ENCODE measurements at regions not wholly inside any gene's neighbourhood (a gene's known extent, or its start where the extent isn't known, plus 50 kb on each side); places are given as distances from the start of the nearest gene placed in this dataset.

GRCh38 chr12:28601570-28602058 is 411.4 kb downstream of the CCDC91 start:
- DNase-seq (ENCODE audit: extremely low spot score) = no peak
- POLR2A ChIA-PET = no interaction called here
- CTCF ChIA-PET = no interaction called here
- TF ChIP-seq FOXK2 (IDR thresholded peaks at IDR 0.05) (no peak), SP1 (IDR thresholded peaks at IDR 0.05) (no peak), L3MBTL2 (conservative IDR thresholded peaks at IDR 0.05) (no peak), FOXM1 (IDR thresholded peaks at IDR 0.05; ENCODE audit: borderline replicate concordance) (no peak), HDGF (IDR thresholded peaks at IDR 0.05; ENCODE audit: borderline replicate concordance) (no peak), FOXA1 (IDR thresholded peaks at IDR 0.05) (no peak), LEF1 (IDR thresholded peaks at IDR 0.05; ENCODE audit: borderline replicate concordance) (no peak), BHLHE40 (IDR thresholded peaks at IDR 0.05; ENCODE audit: borderline replicate concordance) (no peak), ARNT (IDR thresholded peaks at IDR 0.05) (no peak), PKNOX1 (IDR thresholded peaks at IDR 0.05) (no peak), NFRKB (IDR thresholded peaks at IDR 0.05) (no peak), SUZ12 (IDR thresholded peaks at IDR 0.05) (no peak), ZNF384 (IDR thresholded peaks at IDR 0.05) (no peak), CTBP1 (IDR thresholded peaks at IDR 0.05; ENCODE audit: borderline replicate concordance) (no peak), ELF4 (IDR thresholded peaks at IDR 0.05) (no peak), TARDBP (IDR thresholded peaks at IDR 0.05) (no peak)

GRCh38 chr12:28602786-28603185 is 412.5 kb downstream of the CCDC91 start:
- CTCF ChIA-PET = no interaction called here

GRCh38 chr12:28603239-28603638 is 413.0 kb downstream of the CCDC91 start:
- POLR2A ChIA-PET = no interaction called here
- no peak for DNase-seq (ENCODE audit: extremely low spot score)
- CTCF ChIA-PET = no interaction called here

More at GRCh38 chr12:28602786-28603185, 412.5 kb downstream of the CCDC91 start:
- TF ChIP-seq CTBP1 (IDR thresholded peaks at IDR 0.05; ENCODE audit: borderline replicate concordance) (no peak), PKNOX1 (IDR thresholded peaks at IDR 0.05) (no peak), ELF4 (IDR thresholded peaks at IDR 0.05) (no peak)
- DNase-seq (ENCODE audit: extremely low spot score) = no peak
- POLR2A ChIA-PET = no interaction called here

GRCh38 chr12:28603801-28604200 is 413.5 kb downstream of the CCDC91 start:
- CTCF ChIA-PET = interaction anchor here (0.6 kb wide), 1 partner anchor 448 kb away, joined by 3 read pairs; no protein-coding TSS in a partner anchor
- POLR2A ChIA-PET = no interaction called here
- no peak for TF ChIP-seq HDGF (IDR thresholded peaks at IDR 0.05; ENCODE audit: borderline replicate concordance)
- no peak for TF ChIP-seq LEF1 (IDR thresholded peaks at IDR 0.05; ENCODE audit: borderline replicate concordance)
- no peak for TF ChIP-seq ZNF384 (IDR thresholded peaks at IDR 0.05)
- TF ChIP-seq BHLHE40 (IDR thresholded peaks at IDR 0.05; ENCODE audit: borderline replicate concordance) = no peak
- no peak for TF ChIP-seq NFRKB (IDR thresholded peaks at IDR 0.05)
- no peak for TF ChIP-seq FOXA1 (IDR thresholded peaks at IDR 0.05)
- TF ChIP-seq SP1 (IDR thresholded peaks at IDR 0.05) = no peak
- TF ChIP-seq ARNT (IDR thresholded peaks at IDR 0.05) = no peak
- no peak for TF ChIP-seq ELF4 (IDR thresholded peaks at IDR 0.05)
- no peak for TF ChIP-seq L3MBTL2 (conservative IDR thresholded peaks at IDR 0.05)
- no peak for TF ChIP-seq SUZ12 (IDR thresholded peaks at IDR 0.05)
- TF ChIP-seq CTBP1 (IDR thresholded peaks at IDR 0.05; ENCODE audit: borderline replicate concordance) = no peak
- TF ChIP-seq TARDBP (IDR thresholded peaks at IDR 0.05) = no peak
- DNase-seq (ENCODE audit: extremely low spot score) = no peak

More at GRCh38 chr12:28603239-28603638, 413.0 kb downstream of the CCDC91 start:
- TF ChIP-seq BHLHE40 (IDR thresholded peaks at IDR 0.05; ENCODE audit: borderline replicate concordance) (no peak), TARDBP (IDR thresholded peaks at IDR 0.05) (no peak), FOXK2 (IDR thresholded peaks at IDR 0.05) (no peak), LEF1 (IDR thresholded peaks at IDR 0.05; ENCODE audit: borderline replicate concordance) (no peak), L3MBTL2 (conservative IDR thresholded peaks at IDR 0.05) (no peak), FOXA1 (IDR thresholded peaks at IDR 0.05) (no peak), ARNT (IDR thresholded peaks at IDR 0.05) (no peak)

- ChIA-PET CTCF (interaction anchor here (0.6 kb wide), 1 partner anchor 449 kb away, joined by 3 read pairs; no protein-coding TSS in a partner anchor), POLR2A (no interaction called here)
- TF ChIP-seq SP1 (IDR thresholded peaks at IDR 0.05) = no peak
- no peak for TF ChIP-seq NFRKB (IDR thresholded peaks at IDR 0.05)
- no peak for TF ChIP-seq FOXK2 (IDR thresholded peaks at IDR 0.05)
- no peak for TF ChIP-seq SUZ12 (IDR thresholded peaks at IDR 0.05)
- TF ChIP-seq ZNF384 (IDR thresholded peaks at IDR 0.05) = no peak
- no peak for TF ChIP-seq PKNOX1 (IDR thresholded peaks at IDR 0.05)
- no peak for TF ChIP-seq FOXA1 (IDR thresholded peaks at IDR 0.05)
- TF ChIP-seq FOXM1 (IDR thresholded peaks at IDR 0.05; ENCODE audit: borderline replicate concordance) = no peak
- TF ChIP-seq LEF1 (IDR thresholded peaks at IDR 0.05; ENCODE audit: borderline replicate concordance) = no peak
- TF ChIP-seq ELF4 (IDR thresholded peaks at IDR 0.05) = no peak
- TF ChIP-seq CTBP1 (IDR thresholded peaks at IDR 0.05; ENCODE audit: borderline replicate concordance) = no peak
- TF ChIP-seq ARNT (IDR thresholded peaks at IDR 0.05) = no peak
- no peak for DNase-seq (ENCODE audit: extremely low spot score)
Observed at GRCh38 chr12:28604240-28604639, 414.0 kb downstream of the CCDC91 start.

GRCh38 chr12:28606967-28607557 is 416.8 kb downstream of the CCDC91 start:
- no peak for DNase-seq (ENCODE audit: extremely low spot score)
- TF ChIP-seq HDGF (IDR thresholded peaks at IDR 0.05; ENCODE audit: borderline replicate concordance) (no peak), LEF1 (IDR thresholded peaks at IDR 0.05; ENCODE audit: borderline replicate concordance) (no peak), PKNOX1 (IDR thresholded peaks at IDR 0.05) (no peak), SP1 (IDR thresholded peaks at IDR 0.05) (no peak), L3MBTL2 (conservative IDR thresholded peaks at IDR 0.05) (no peak), ZNF384 (IDR thresholded peaks at IDR 0.05) (no peak), NFRKB (IDR thresholded peaks at IDR 0.05) (no peak), ARNT (IDR thresholded peaks at IDR 0.05) (no peak)
- ChIA-PET POLR2A (no interaction called here), CTCF (no interaction called here)
